Panc1 (cell line): ENCODE measurements at regions not wholly inside any gene's neighbourhood (a gene's known extent, or its start where the extent isn't known, plus 50 kb on each side); places are given as distances from the start of the nearest gene placed in this dataset.

Experiments used
- CTCF ChIP-seq: fragments of 450-650 bp; IDR thresholded peaks from 2 replicates; pipeline ENCODE4 v1.5.1; 2017; ENCODE audit warnings: mild to moderate bottlenecking
- POLR2AphosphoS5 ChIP-seq: IDR thresholded peaks from 2 replicates; pipeline ENCODE4 v1.6.1; 2012; ENCODE audit warnings: mild to moderate bottlenecking, low read depth, low read length, moderate library complexity
- REST ChIP-seq, 2 experiments: IDR thresholded peaks; 2 replicates each; pipeline ENCODE4 v1.6.1; 2011 to 2012; ENCODE audit warnings: low read depth in 2 of 2, control low read depth in 1 of 2, low read length in 1 of 2, mild to moderate bottlenecking in 1 of 2, moderate library complexity in 1 of 2; ENCODE audit not compliant: insufficient read depth in 1 of 2
- SIN3A ChIP-seq: IDR thresholded peaks from 2 replicates; pipeline ENCODE4 v1.6.1; 2012; ENCODE audit warnings: low read depth, mild to moderate bottlenecking, low read length, moderate library complexity, borderline replicate concordance; ENCODE audit not compliant: insufficient read depth

- TF ChIP-seq CTCF (peak; percentile 15; the same call in 1 of the 2 replicates), SIN3A (no peak), REST (IDR thresholded peaks at IDR 0.05; ENCODE audit: insufficient read depth in 1 of 2, low read depth in 2 of 2, low read length in 1 of 2) (no peak), POLR2AphosphoS5 (no peak)
These were observed 183.4 kb upstream of the PTBP2 start for GRCh38 chr1:96538111-96538641.
